Neural crest cell (in vitro differentiated cells): ENCODE measurements at regions not wholly inside any gene's neighbourhood (a gene's known extent, or its start where the extent isn't known, plus 50 kb on each side); places are given as distances from the start of the nearest gene placed in this dataset.
A peak's percentile ranks its signal among the peaks of the same experiment; 100 is the strongest.
"Not testable (repeated sequence)": the region's sequence is repeated elsewhere in the genome, so short reads cannot be mapped to it uniquely, and the experiment has no call there.

ENCODE experiments used
- DNase-seq: peaks from one replicate; pipeline ENCODE4 v3.0.0; 2021; ENCODE audit warnings: low read depth, mixed read lengths, low spot score
- H3K27ac Mint-ChIP-seq: one replicate; pipeline ENCODE4 v1.8.0; 2021; ENCODE audit warnings: mild to moderate bottlenecking, mixed read lengths; ENCODE audit not compliant: unreplicated experiment
- H3K27me3 Mint-ChIP-seq: 2 replicates; pipeline ENCODE4 v1.8.0; 2021; ENCODE audit warnings: low read depth, mild to moderate bottlenecking, mixed read lengths
- H3K36me3 Mint-ChIP-seq: 2 replicates; pipeline ENCODE4 v1.8.0; 2021; ENCODE audit warnings: low read depth, mild to moderate bottlenecking, mixed read lengths
- H3K4me1 Mint-ChIP-seq: 2 replicates; pipeline ENCODE4 v1.8.0; 2021; ENCODE audit warnings: mixed read lengths
- H3K4me3 Mint-ChIP-seq: one replicate; pipeline ENCODE4 v1.8.0; 2021; ENCODE audit warnings: mild to moderate bottlenecking, mixed read lengths
- H3K9me3 Mint-ChIP-seq: 2 replicates; pipeline ENCODE4 v1.8.0; 2021; ENCODE audit warnings: mixed read lengths
- TF ChIP-seq, protein P1 (sequence below): fragments of 200-600 bp; sonication (generic); conservative IDR thresholded peaks from 2 replicates; pipeline ENCODE4 v1.5.0; 2021; ENCODE audit warnings: antibody characterized with exemption, mild to moderate bottlenecking

DNA sequence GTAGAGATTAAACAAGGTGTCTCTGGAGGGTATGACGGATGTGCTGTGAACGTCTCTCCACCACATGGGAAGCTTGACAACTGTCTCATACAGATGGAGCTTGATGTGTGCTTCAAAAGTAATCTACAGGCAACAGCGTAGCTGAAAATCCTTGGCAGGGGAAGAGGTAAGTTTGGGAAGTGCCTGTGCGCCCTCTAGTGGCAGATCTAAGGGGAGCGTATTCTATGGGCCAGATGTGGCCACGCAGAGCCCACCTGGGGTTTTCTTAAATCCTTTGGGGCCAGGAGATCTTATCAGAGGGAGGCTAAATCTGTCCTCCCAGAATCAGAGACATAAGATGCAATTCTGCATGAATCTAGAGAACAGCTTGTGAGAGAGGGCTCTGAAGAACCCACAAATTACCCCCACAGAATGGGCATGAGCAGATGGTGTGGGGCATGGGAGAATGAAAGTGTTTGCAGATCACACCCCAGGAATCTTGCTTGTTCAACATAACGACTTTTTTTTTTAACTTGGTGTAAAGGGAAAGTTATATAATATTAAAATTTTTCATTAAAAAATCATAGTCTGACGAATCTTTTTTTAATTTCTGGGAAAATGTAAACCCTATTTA is 91.2 kb upstream of the MPP7 start:
- H3K9me3 Mint-ChIP-seq = no peaks in the 10 kb centered on the region
- no peak overlapping the region for H3K4me3 Mint-ChIP-seq
- TF ChIP-seq, protein P1, sequence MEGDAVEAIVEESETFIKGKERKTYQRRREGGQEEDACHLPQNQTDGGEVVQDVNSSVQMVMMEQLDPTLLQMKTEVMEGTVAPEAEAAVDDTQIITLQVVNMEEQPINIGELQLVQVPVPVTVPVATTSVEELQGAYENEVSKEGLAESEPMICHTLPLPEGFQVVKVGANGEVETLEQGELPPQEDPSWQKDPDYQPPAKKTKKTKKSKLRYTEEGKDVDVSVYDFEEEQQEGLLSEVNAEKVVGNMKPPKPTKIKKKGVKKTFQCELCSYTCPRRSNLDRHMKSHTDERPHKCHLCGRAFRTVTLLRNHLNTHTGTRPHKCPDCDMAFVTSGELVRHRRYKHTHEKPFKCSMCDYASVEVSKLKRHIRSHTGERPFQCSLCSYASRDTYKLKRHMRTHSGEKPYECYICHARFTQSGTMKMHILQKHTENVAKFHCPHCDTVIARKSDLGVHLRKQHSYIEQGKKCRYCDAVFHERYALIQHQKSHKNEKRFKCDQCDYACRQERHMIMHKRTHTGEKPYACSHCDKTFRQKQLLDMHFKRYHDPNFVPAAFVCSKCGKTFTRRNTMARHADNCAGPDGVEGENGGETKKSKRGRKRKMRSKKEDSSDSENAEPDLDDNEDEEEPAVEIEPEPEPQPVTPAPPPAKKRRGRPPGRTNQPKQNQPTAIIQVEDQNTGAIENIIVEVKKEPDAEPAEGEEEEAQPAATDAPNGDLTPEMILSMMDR = peak; percentile 94
- peak; percentile 74 for DNase-seq
- H3K27me3 Mint-ChIP-seq = peaks cover 10% of the 10 kb centered on the region
- H3K4me1 Mint-ChIP-seq = no peaks in the 10 kb centered on the region
- no peaks in the 10 kb centered on the region for H3K36me3 Mint-ChIP-seq
- H3K27ac Mint-ChIP-seq = no peak overlapping the region

DNA sequence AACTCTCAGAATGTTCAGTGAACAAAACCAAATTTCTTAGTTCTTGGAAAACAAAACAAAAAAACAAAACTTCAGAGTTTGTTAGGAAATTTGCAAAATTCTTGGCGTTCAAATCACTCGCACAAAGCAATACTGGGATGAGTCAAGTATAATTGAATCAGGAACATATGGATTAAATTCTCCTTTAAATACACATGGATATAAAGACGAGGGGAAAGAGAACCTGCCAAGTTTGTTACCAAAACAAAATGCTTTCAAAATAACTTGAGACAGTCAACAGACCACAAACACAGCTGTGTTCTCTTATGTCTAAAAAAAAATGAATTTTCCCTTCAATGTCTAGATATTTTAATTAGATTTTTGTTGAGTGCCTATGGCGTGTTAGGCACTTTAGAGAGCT is 93.5 kb upstream of the MPP7 start:
- no peaks in the 10 kb centered on the region for H3K4me1 Mint-ChIP-seq
- H3K27ac Mint-ChIP-seq = no peak overlapping the region
- no peak for DNase-seq
- no peaks in the 10 kb centered on the region for H3K36me3 Mint-ChIP-seq
- no peak overlapping the region for H3K4me3 Mint-ChIP-seq
- H3K27me3 Mint-ChIP-seq = peaks cover 10% of the 10 kb centered on the region
- no peaks in the 10 kb centered on the region for H3K9me3 Mint-ChIP-seq
- TF ChIP-seq, protein P1 = no peak

DNA sequence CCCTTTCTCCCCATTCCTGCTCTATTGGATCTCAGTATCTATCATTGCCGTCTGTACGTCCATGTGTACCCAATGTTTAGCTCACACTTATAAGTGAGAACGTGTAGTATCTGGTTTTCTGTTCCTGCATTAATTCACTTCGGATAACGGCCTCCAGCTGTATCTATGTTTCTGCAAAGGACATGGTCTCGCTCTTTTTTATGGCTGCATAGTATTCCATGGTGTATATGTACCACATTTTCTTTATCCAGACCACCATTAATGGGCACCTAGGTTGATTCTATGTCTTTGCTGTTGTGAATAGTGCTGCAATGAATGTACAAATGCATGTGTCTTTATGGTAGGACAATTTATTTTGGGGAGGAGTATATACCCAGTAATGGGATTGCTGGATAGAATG is 94.4 kb upstream of the MPP7 start:
- no peak overlapping the region for H3K4me3 Mint-ChIP-seq
- no peaks in the 10 kb centered on the region for H3K4me1 Mint-ChIP-seq
- no peaks in the 10 kb centered on the region for H3K36me3 Mint-ChIP-seq
- TF ChIP-seq, protein P1 = no peak
- peaks cover 10% of the 10 kb centered on the region for H3K27me3 Mint-ChIP-seq
- no peaks in the 10 kb centered on the region for H3K9me3 Mint-ChIP-seq
- no peak for DNase-seq
- no peak overlapping the region for H3K27ac Mint-ChIP-seq

DNA sequence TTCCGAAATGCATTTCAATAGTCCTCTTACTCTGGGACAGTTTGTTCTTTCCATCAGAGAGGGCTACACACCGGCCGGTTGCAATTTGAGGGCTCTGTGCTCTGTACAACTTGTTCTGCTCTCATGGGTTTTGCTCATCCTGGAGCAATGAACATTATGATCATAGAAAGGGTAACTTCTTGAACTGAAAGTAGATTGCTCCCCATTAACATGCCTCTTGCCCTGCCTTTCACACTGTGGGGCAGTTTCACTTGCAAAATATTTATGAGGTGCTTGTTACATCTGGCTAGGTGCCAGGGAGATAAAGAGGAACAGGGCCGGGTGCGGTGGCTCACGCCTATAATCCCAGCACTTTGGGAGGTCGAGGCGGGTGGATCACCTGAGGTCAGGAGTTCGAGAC is 97.3 kb upstream of the MPP7 start:
- Mint-ChIP-seq H3K4me1 (no peaks in the 10 kb centered on the region), H3K4me3 (no peak overlapping the region), H3K36me3 (no peaks in the 10 kb centered on the region), H3K9me3 (no peaks in the 10 kb centered on the region), H3K27me3 (peaks cover 10% of the 10 kb centered on the region), H3K27ac (no peak overlapping the region)
- TF ChIP-seq, protein P1 = no peak
- DNase-seq = no peak

DNA sequence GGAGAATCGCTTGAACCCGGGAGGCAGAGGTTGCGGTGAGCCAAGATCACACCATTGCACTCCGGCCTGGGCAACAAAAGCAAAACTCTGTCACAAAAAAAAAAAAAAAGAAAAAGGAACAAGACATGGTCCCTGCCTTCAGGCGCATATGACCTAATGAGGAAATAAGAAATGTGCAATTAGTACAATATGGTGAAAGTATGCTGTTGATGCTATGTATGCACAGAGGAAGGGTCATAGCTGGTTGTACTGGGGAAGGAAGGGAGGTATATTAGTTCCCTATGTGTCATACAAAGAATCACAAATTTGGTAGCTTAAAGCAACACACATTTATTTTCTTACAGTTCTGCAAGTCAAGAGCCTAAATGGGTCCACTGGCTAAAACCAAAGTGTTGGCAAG is 97.8 kb upstream of the MPP7 start:
- DNase-seq = no peak
- Mint-ChIP-seq H3K9me3 (no peaks in the 10 kb centered on the region), H3K27me3 (peaks cover 6% of the 10 kb centered on the region), H3K36me3 (no peaks in the 10 kb centered on the region), H3K4me1 (no peaks in the 10 kb centered on the region), H3K27ac (no peak overlapping the region), H3K4me3 (no peak overlapping the region)
- TF ChIP-seq, protein P1 = no peak

DNA sequence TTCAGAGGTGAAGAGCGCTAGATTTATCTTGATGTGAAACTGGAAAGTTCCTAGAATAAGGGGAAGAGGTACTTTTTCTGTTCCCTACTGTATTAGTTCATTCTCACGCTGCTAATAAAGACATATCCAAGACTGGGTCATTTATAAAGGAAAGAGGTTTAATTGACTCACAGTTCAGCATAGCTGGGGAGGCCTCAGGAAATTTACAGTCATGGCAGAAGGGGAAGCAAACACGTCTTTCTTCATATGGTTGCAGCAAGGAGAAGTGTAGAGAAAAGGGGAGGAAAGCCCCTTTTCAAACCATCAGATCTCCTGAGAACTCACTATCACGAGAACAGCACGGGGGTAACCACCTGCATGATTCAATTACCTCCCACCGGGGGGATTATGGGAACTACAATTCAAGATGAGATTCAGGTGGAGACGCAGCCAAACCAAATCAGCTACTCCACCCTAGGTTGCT is 99.8 kb upstream of the MPP7 start:
- not testable (repeated sequence) for H3K27ac Mint-ChIP-seq, H3K9me3 Mint-ChIP-seq, DNase-seq, H3K4me1 Mint-ChIP-seq, H3K4me3 Mint-ChIP-seq, H3K36me3 Mint-ChIP-seq, H3K27me3 Mint-ChIP-seq
